ENCODE measurements at regions not wholly inside any gene's neighbourhood (a gene's known extent, or its start where the extent isn't known, plus 50 kb on each side); places are given as distances from the start of the nearest gene placed in this dataset.

GRCh38 chr4:30919458-30919857 is 199.3 kb downstream of the PCDH7 start:
- Histone ChIP-seq H3K27ac (no peak overlapping the region), H3K4me3 (no peak overlapping the region), H3K27me3 (no peaks in the 10 kb centered on the region), H3K9me3 (ENCODE audit: low read depth) (no peaks in the 10 kb centered on the region), H3K36me3 (peaks cover 12% of the 10 kb centered on the region), H3K4me1 (ENCODE audit: low read depth) (no peaks in the 10 kb centered on the region)
- DNase-seq (ENCODE audit: low read depth in 1 of 2, low spot score in 1 of 2), result no peak
- no peak for TF ChIP-seq CTCF (IDR thresholded peaks at IDR 0.05; ENCODE audit: low read depth, low read length)

GRCh38 chr4:30920043-30920442 is 199.9 kb downstream of the PCDH7 start:
- Histone ChIP-seq H3K4me1 (ENCODE audit: low read depth) (no peaks in the 10 kb centered on the region), H3K9me3 (ENCODE audit: low read depth) (no peaks in the 10 kb centered on the region), H3K4me3 (no peak overlapping the region), H3K27ac (no peak overlapping the region), H3K36me3 (peaks cover 12% of the 10 kb centered on the region), H3K27me3 (no peaks in the 10 kb centered on the region)
- no peak for DNase-seq (ENCODE audit: low read depth in 1 of 2, low spot score in 1 of 2)
- no peak for TF ChIP-seq CTCF (IDR thresholded peaks at IDR 0.05; ENCODE audit: low read depth, low read length)

DNA sequence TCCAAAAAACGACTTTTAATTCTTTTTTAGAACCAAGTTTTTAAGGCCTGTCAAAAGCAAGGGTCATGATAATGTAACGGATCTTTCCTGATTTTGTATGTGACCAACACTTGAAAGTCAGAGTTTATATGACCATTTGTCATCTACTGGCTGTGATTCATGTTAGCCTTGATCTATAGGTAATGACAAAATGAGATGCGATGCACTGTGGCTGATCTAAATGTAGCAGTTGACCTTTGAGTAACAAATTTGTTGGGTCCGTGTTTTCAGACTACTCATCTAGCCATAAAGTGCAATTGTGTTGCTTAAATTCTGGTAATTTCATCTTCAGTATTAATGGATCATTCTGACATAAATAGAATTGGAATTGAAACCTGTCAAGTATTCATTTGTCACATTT is 202.5 kb downstream of the PCDH7 start:
- Histone ChIP-seq H3K4me3 (no peak overlapping the region), H3K9me3 (ENCODE audit: low read depth) (no peaks in the 10 kb centered on the region), H3K27ac (no peak overlapping the region), H3K27me3 (no peaks in the 10 kb centered on the region), H3K36me3 (peaks cover 12% of the 10 kb centered on the region), H3K4me1 (ENCODE audit: low read depth) (no peaks in the 10 kb centered on the region)
- no peak for DNase-seq (ENCODE audit: low read depth in 1 of 2, low spot score in 1 of 2)
- TF ChIP-seq CTCF (IDR thresholded peaks at IDR 0.05; ENCODE audit: low read depth, low read length), result no peak

DNA sequence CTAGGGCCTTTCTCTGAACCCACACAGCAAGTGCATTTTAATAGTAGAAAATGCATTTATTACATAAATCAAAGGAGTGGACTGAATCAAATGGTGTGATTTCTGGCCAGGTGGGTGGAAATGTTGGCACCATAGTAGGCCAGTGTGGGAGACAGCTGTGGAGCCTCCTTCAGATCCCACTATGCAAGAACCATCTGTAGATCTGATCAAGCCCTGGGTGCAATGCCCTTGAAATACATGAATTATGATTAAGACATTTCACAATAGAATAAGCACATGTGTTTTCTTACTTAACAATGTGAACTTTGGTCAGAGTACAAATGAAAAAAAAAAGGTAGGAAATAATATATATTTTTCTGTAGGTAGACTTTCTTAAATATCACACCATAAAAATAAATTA is 204.3 kb downstream of the PCDH7 start:
- no peaks in the 10 kb centered on the region for H3K9me3 ChIP-seq (ENCODE audit: low read depth)
- H3K4me3 ChIP-seq, result no peak overlapping the region
- peaks cover 3% of the 10 kb centered on the region for H3K4me1 ChIP-seq (ENCODE audit: low read depth)
- DNase-seq (ENCODE audit: low read depth in 1 of 2, low spot score in 1 of 2), result no peak
- H3K27me3 ChIP-seq, result no peaks in the 10 kb centered on the region
- no peak overlapping the region for H3K27ac ChIP-seq
- no peak for TF ChIP-seq CTCF (IDR thresholded peaks at IDR 0.05; ENCODE audit: low read depth, low read length)
- peaks cover 12% of the 10 kb centered on the region for H3K36me3 ChIP-seq

- DNase-seq (ENCODE audit: low read depth in 1 of 2, low spot score in 1 of 2), result no peak
- no peaks in the 10 kb centered on the region for H3K27me3 ChIP-seq
- no peak overlapping the region for H3K27ac ChIP-seq
- no peak overlapping the region for H3K4me3 ChIP-seq
- no peak for TF ChIP-seq CTCF (IDR thresholded peaks at IDR 0.05; ENCODE audit: low read depth, low read length)
- no peaks in the 10 kb centered on the region for H3K9me3 ChIP-seq (ENCODE audit: low read depth)
- H3K36me3 ChIP-seq, result no peaks in the 10 kb centered on the region
- peaks cover 3% of the 10 kb centered on the region for H3K4me1 ChIP-seq (ENCODE audit: low read depth)
These were observed 209.5 kb downstream of the PCDH7 start for GRCh38 chr4:30929649-30930048.

DNA sequence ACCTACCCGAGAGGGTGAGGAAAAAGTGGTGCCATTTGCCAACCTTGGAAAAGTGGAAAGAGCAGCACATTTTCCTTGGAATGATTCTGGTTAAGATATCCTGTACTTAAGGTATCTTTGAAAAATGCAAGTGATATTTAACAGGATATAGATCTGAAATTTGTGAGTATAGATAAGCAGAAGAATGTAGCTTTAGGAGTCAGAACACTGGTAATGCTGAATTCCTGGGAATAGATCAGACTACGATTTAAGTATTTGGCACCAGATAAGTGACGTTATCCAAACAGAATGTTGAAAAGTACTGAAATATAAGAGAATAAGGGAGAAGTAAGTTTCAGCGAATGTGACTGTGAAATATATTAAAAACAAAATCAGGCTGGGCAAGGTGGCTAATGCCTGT is 210.1 kb downstream of the PCDH7 start:
- Histone ChIP-seq H3K27me3 (no peaks in the 10 kb centered on the region), H3K36me3 (no peaks in the 10 kb centered on the region), H3K4me3 (no peak overlapping the region), H3K9me3 (ENCODE audit: low read depth) (no peaks in the 10 kb centered on the region), H3K27ac (no peak overlapping the region), H3K4me1 (ENCODE audit: low read depth) (peaks cover 3% of the 10 kb centered on the region)
- no peak for TF ChIP-seq CTCF (IDR thresholded peaks at IDR 0.05; ENCODE audit: low read depth, low read length)
- no peak for DNase-seq (ENCODE audit: low read depth in 1 of 2, low spot score in 1 of 2)
